Epithelial cell of esophagus (primary cell): ENCODE measurements at regions not wholly inside any gene's neighbourhood (a gene's known extent, or its start where the extent isn't known, plus 50 kb on each side); places are given as distances from the start of the nearest gene placed in this dataset.

Experiments used
- DNase-seq: peaks from one replicate; pipeline ENCODE4 v3.0.0; 2010; ENCODE audit warnings: low read depth
- H3K4me3 ChIP-seq: 2 replicates; pipeline ENCODE4 v1.5.1; 2011; ENCODE audit warnings: mild to moderate bottlenecking, low read length, control low read depth
- CTCF ChIP-seq: IDR thresholded peaks from 2 replicates; pipeline ENCODE4 v1.5.1; 2011; ENCODE audit warnings: low read depth, mild to moderate bottlenecking, low read length, control low read depth, inconsistent platforms; ENCODE audit not compliant: insufficient read depth; ENCODE audit errors: missing control alignments

GRCh38 chr4:42724451-42724850 is 67.5 kb upstream of the ATP8A1 start:
- no peak for DNase-seq
- no peak overlapping the region for H3K4me3 ChIP-seq
- no peak for TF ChIP-seq CTCF

GRCh38 chr4:42720533-42720932 is 63.6 kb upstream of the ATP8A1 start:
- no peak overlapping the region for H3K4me3 ChIP-seq
- no peak for DNase-seq
- no peak for TF ChIP-seq CTCF

- TF ChIP-seq CTCF, result no peak
- no peak overlapping the region for H3K4me3 ChIP-seq
- no peak for DNase-seq
These were observed 62.4 kb upstream of the ATP8A1 start for GRCh38 chr4:42719257-42719656.

- TF ChIP-seq CTCF, result no peak
- no peak overlapping the region for H3K4me3 ChIP-seq
- DNase-seq, result no peak
These were observed 61.4 kb upstream of the ATP8A1 start for GRCh38 chr4:42718336-42718735.

GRCh38 chr4:42716996-42717395 is 60.1 kb upstream of the ATP8A1 start:
- no peak for DNase-seq
- no peak for TF ChIP-seq CTCF
- no peak overlapping the region for H3K4me3 ChIP-seq

GRCh38 chr4:42715807-42716482 is 59.0 kb upstream of the ATP8A1 start:
- peak; percentile 51 for DNase-seq
- no peak overlapping the region for H3K4me3 ChIP-seq
- TF ChIP-seq CTCF, result no peak

GRCh38 chr4:42713391-42713790 is 56.5 kb upstream of the ATP8A1 start:
- no peak overlapping the region for H3K4me3 ChIP-seq
- no peak for TF ChIP-seq CTCF
- DNase-seq, result no peak
